H1 (cell line): ENCODE measurements at regions not wholly inside any gene's neighbourhood (a gene's known extent, or its start where the extent isn't known, plus 50 kb on each side); places are given as distances from the start of the nearest gene placed in this dataset.

Experiments used
- CTCF ChIA-PET: fragments of 300-600 bp; sonication (Branson Sonifier 250); formaldehyde crosslinking; loops from one replicate; lab custom pipeline; 2021; ENCODE audit not compliant: partially characterized antibody; lab: Charles Lee
- POLR2A ChIA-PET: fragments of 300-600 bp; sonication (Branson Sonifier 250); formaldehyde crosslinking; loops from one replicate; lab custom pipeline; 2021; ENCODE audit warnings: inconsistent platforms; ENCODE audit not compliant: partially characterized antibody; lab: Charles Lee
- DNase-seq, 2 experiments: peaks; one replicate each; pipeline versions ENCODE4 v3.0.0 to v3.0.0-alpha.2; 2010 to 2022; ENCODE audit warnings: low spot score in 2 of 2, low read depth in 1 of 2, mixed read lengths in 1 of 2
- FAIRE-seq: peaks from 2 replicates; lab custom pipeline; 2011; peaks lifted over from hg19 to GRCh38; lab: Jason Lieb, UNC
- H2AFZ ChIP-seq: 2 replicates; pipeline ENCODE4 v1.8.1; 2012; ENCODE audit warnings: low read length, inconsistent platforms
- H2AK5ac ChIP-seq: 2 replicates; pipeline ENCODE4 v1.6.1; 2013; ENCODE audit warnings: low read depth, low read length
- H2BK120ac ChIP-seq: replicated peaks from 2 replicates; pipeline ENCODE3; 2013; ENCODE audit warnings: low read depth, low read length, inconsistent platforms
- H2BK12ac ChIP-seq: 2 replicates; pipeline ENCODE4 v1.6.1; 2013; ENCODE audit warnings: low read depth, low read length
- H2BK15ac ChIP-seq: 2 replicates; pipeline ENCODE4 v1.6.1; 2013; ENCODE audit warnings: low read length
- H2BK20ac ChIP-seq: 2 replicates; pipeline ENCODE4 v1.6.1; 2013; ENCODE audit warnings: low read length
- H2BK5ac ChIP-seq: 2 replicates; pipeline ENCODE4 v1.6.1; 2013; ENCODE audit warnings: low read depth, low read length
- H3K14ac ChIP-seq: 2 replicates; pipeline ENCODE4 v1.6.1; 2013; ENCODE audit warnings: inconsistent platforms; ENCODE audit not compliant: insufficient read length
- H3K18ac ChIP-seq: 2 replicates; pipeline ENCODE4 v1.6.1; 2013; ENCODE audit warnings: low read length; ENCODE audit errors: extremely low read depth
- H3K23ac ChIP-seq: 2 replicates; pipeline ENCODE4 v1.6.1; 2013; ENCODE audit warnings: inconsistent platforms; ENCODE audit not compliant: insufficient read length
- H3K23me2 ChIP-seq: 2 replicates; pipeline ENCODE4 v1.6.1; 2013; ENCODE audit warnings: low read depth, low read length
- H3K27ac ChIP-seq: 2 replicates; pipeline ENCODE4 v1.6.1; 2011; ENCODE audit warnings: low read depth, low read length, inconsistent platforms
- H3K27me3 ChIP-seq, 4 experiments: replicated peaks in 1 of 4; 1 replicate in 1 of 4; 2 replicates in 3 of 4; pipeline versions ENCODE4 v1.6.1 to v1.8.1; 2011 to 2013; ENCODE audit warnings: low read length in 3 of 4, mild to moderate bottlenecking in 3 of 4, inconsistent platforms in 2 of 4, mixed read lengths in 2 of 4, moderate library complexity in 1 of 4; ENCODE audit not compliant: control insufficient read depth in 3 of 4, insufficient read depth in 3 of 4; ENCODE audit errors: extremely low read depth in 1 of 4
- H3K36me3 ChIP-seq, 4 experiments: 2 replicates each; pipeline versions ENCODE4 v1.6.1 to v1.8.1; 2011 to 2013; ENCODE audit warnings: mild to moderate bottlenecking in 4 of 4, low read length in 3 of 4, moderate library complexity in 2 of 4, control low read depth in 1 of 4, inconsistent platforms in 1 of 4; ENCODE audit not compliant: insufficient read depth in 4 of 4, control insufficient read depth in 2 of 4
- H3K4ac ChIP-seq: replicated peaks from 2 replicates; pipeline ENCODE3; 2013; ENCODE audit warnings: low read length, low read depth, mixed read lengths, inconsistent platforms; ENCODE audit not compliant: insufficient read length
- H3K4me1 ChIP-seq, 4 experiments: replicated peaks in 1 of 4; 1 replicate in 1 of 4; 2 replicates in 3 of 4; pipeline versions ENCODE4 v1.6.1 to v1.8.1; 2011 to 2013; ENCODE audit warnings: low read length in 3 of 4, inconsistent platforms in 2 of 4, mixed read lengths in 1 of 4; ENCODE audit not compliant: insufficient read depth in 4 of 4, control insufficient read depth in 3 of 4
- H3K4me2 ChIP-seq, 2 experiments: 2 replicates each; pipeline versions ENCODE4 v1.6.1 to v1.8.1; 2011 to 2013; ENCODE audit warnings: low read depth in 2 of 2, low read length in 2 of 2, control low read depth in 1 of 2, inconsistent platforms in 1 of 2, mild to moderate bottlenecking in 1 of 2; ENCODE audit not compliant: insufficient read depth in 1 of 2
- H3K4me3 ChIP-seq, 4 experiments: fragments of 200-600, 300-600 bp in 1 of 4; sonication (generic), shearing (Covaris generic), sonication (Bioruptor Twin) in 1 of 4; 2 replicates each; pipeline versions ENCODE4 v1.5.1 to v1.8.1; 2011 to 2016; ENCODE audit warnings: low read length in 4 of 4, low read depth in 3 of 4, control low read depth in 2 of 4, inconsistent platforms in 2 of 4, mild to moderate bottlenecking in 2 of 4, mixed read lengths in 1 of 4, moderate library complexity in 1 of 4; ENCODE audit not compliant: insufficient read depth in 2 of 4; ENCODE audit errors: extremely low read depth in 1 of 4
- H3K56ac ChIP-seq: replicated peaks from 2 replicates; pipeline ENCODE3; 2013; ENCODE audit warnings: low read depth, mild to moderate bottlenecking, mixed read lengths, low read length, inconsistent platforms; ENCODE audit not compliant: insufficient read length
- H3K79me1 ChIP-seq: 2 replicates; pipeline ENCODE4 v1.6.1; 2013; ENCODE audit warnings: low read depth, low read length, control low read depth
- H3K79me2 ChIP-seq, 2 experiments: 2 replicates each; pipeline versions ENCODE4 v1.6.1 to v1.8.1; 2012 to 2013; ENCODE audit warnings: low read length in 2 of 2, mild to moderate bottlenecking in 2 of 2, inconsistent platforms in 1 of 2; ENCODE audit not compliant: insufficient read depth in 2 of 2, control insufficient read depth in 1 of 2
- H3K9ac ChIP-seq, 4 experiments: replicated peaks in 1 of 4; 1 replicate in 1 of 4; 2 replicates in 3 of 4; pipeline versions ENCODE4 v1.6.1 to v1.8.1; 2011 to 2013; ENCODE audit warnings: low read depth in 3 of 4, low read length in 3 of 4, control low read depth in 2 of 4, mild to moderate bottlenecking in 2 of 4, moderate library complexity in 2 of 4, inconsistent platforms in 1 of 4; ENCODE audit errors: extremely low read depth in 1 of 4
- H3K9me3 ChIP-seq, 2 experiments: 2 replicates each; pipeline versions ENCODE4 v1.6.1 to v1.8.1; 2012 to 2013; ENCODE audit warnings: mild to moderate bottlenecking in 2 of 2, moderate library complexity in 2 of 2, control low read depth in 1 of 2, inconsistent platforms in 1 of 2, low read depth in 1 of 2, low read length in 1 of 2, mixed read lengths in 1 of 2; ENCODE audit not compliant: insufficient read depth in 2 of 2
- H4K20me1 ChIP-seq, 2 experiments: replicated peaks in 1 of 2; 2 replicates each; pipeline versions ENCODE3 to v1.8.1; 2011 to 2013; ENCODE audit warnings: inconsistent platforms in 2 of 2, low read length in 2 of 2, mild to moderate bottlenecking in 1 of 2; ENCODE audit not compliant: insufficient read depth in 2 of 2, control insufficient read depth in 1 of 2
- H4K5ac ChIP-seq: 2 replicates; pipeline ENCODE4 v1.6.1; 2013; ENCODE audit warnings: low read length, low read depth, mixed read lengths, inconsistent platforms; ENCODE audit not compliant: insufficient read length
- H4K8ac ChIP-seq: 2 replicates; pipeline ENCODE4 v1.8.0; 2013; ENCODE audit warnings: mild to moderate bottlenecking, moderate library complexity, low read length, inconsistent platforms; ENCODE audit not compliant: insufficient read depth; ENCODE audit errors: extremely low read depth
- H4K91ac ChIP-seq: replicated peaks from 2 replicates; pipeline ENCODE3; 2013; ENCODE audit warnings: low read length, mixed read lengths, inconsistent platforms; ENCODE audit not compliant: insufficient read length
- BRCA1 ChIP-seq: IDR thresholded peaks from 2 replicates; pipeline ENCODE4 v1.6.1; 2012; ENCODE audit warnings: low read depth, low read length, improper control_type of control experiment
- KDM1A ChIP-seq: fragments of 200-600, 300-600 bp; sonication (generic); IDR thresholded peaks from 2 replicates; pipeline ENCODE4 v1.7.1; 2016; ENCODE audit warnings: mild to moderate bottlenecking, low read length, borderline replicate concordance
- KDM4A ChIP-seq: IDR thresholded peaks from one replicate; pipeline ENCODE4 v1.7.1; 2012; ENCODE audit warnings: low read depth, mild to moderate bottlenecking, moderate library complexity, low read length, inconsistent platforms; ENCODE audit not compliant: severe bottlenecking
- NRF1 ChIP-seq: IDR thresholded peaks from 2 replicates; pipeline ENCODE4 v1.6.1; 2011; ENCODE audit warnings: mild to moderate bottlenecking, low read depth, low read length, improper control_type of control experiment
- SIRT6 ChIP-seq: IDR thresholded peaks from one replicate; pipeline ENCODE4 v1.7.1; 2012; ENCODE audit warnings: low read length, inconsistent platforms
- SIX5 ChIP-seq: IDR thresholded peaks from 2 replicates; pipeline ENCODE4 v1.6.1; 2011; ENCODE audit warnings: mild to moderate bottlenecking, low read depth, low read length
- WGBS, 2 experiments: shearing (Covaris generic) in 1 of 2; methylation state at CpG; one replicate each; pipeline versions ENCODE4 v1.1.6 to v1.1.7; 2013 to 2015; ENCODE audit warnings: low lambda C conversion rate in 2 of 2, mixed read lengths in 2 of 2, inconsistent platforms in 1 of 2, low coverage in 1 of 2, missing lambda C conversion rate in 1 of 2; ENCODE audit not compliant: insufficient replicate concordance in 2 of 2, insufficient coverage in 1 of 2, insufficient read length in 1 of 2; ENCODE audit errors: extremely low coverage in 1 of 2, missing lambda C conversion rate in 1 of 2; 5-methylcytosine and 5-hydroxymethylcytosine counted together

DNA sequence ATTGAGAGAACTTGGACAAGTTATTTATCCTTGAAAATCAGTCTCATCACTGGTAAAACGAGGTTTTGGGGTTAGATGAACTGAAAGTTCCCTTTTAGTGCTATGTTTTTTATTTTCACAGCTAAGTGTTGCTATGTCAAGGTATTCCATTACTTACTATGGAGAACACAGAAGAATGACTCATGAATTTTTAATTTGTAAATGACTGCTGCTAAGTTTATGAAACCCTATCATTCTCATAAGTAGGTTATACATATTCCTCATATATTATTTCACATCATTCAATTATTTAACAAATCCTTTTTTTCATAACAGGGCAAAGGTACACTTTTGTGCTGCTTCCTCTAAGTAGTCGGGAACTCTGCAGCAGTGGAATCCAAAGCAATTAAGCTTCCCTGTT, 52.2 kb upstream of the ATP1A1 start:
- H3K79me2 ChIP-seq, result no peaks in the 10 kb centered on the region
- no peak overlapping the region for H2BK20ac ChIP-seq
- no peak overlapping the region for H2AK5ac ChIP-seq
- H3K9me3 ChIP-seq, result no peaks in the 10 kb centered on the region
- H3K4me2 ChIP-seq, result no peak overlapping the region
- no peak for DNase-seq
- H2BK15ac ChIP-seq, result no peak overlapping the region
- no peaks in the 10 kb centered on the region for H3K79me1 ChIP-seq
- no peak overlapping the region for H2BK12ac ChIP-seq
- no peaks in the 10 kb centered on the region for H3K27me3 ChIP-seq
- no peak overlapping the region for H3K4ac ChIP-seq
- H2BK120ac ChIP-seq, result no peak overlapping the region
- no peak overlapping the region for H2AFZ ChIP-seq
- H3K9ac ChIP-seq, result no peak overlapping the region
- H2BK5ac ChIP-seq, result no peak overlapping the region
- no peak overlapping the region for H3K18ac ChIP-seq
- no peak for TF ChIP-seq NRF1
- no peak for TF ChIP-seq KDM4A
- no peak for TF ChIP-seq SIRT6
- no peak for TF ChIP-seq SIX5
- no peak for TF ChIP-seq BRCA1
- TF ChIP-seq KDM1A, result no peak
- CTCF ChIA-PET, result interaction anchor here (1.1 to 1.6 kb wide), 3 partner anchors 9 to 184 kb away, joined by 3 to 4 read pairs (median 3); no protein-coding TSS in a partner anchor
- no peak overlapping the region for H3K14ac ChIP-seq
- no peak overlapping the region for H4K8ac ChIP-seq
- no peak overlapping the region for H3K4me3 ChIP-seq
- H3K56ac ChIP-seq, result no peak overlapping the region
- no peak for FAIRE-seq
- no peak overlapping the region for H4K5ac ChIP-seq
- H4K91ac ChIP-seq, result no peak overlapping the region
- POLR2A ChIA-PET, result no interaction called here
- no peaks in the 10 kb centered on the region for H3K4me1 ChIP-seq
- H4K20me1 ChIP-seq, result no peaks in the 10 kb centered on the region
- no peak overlapping the region for H3K27ac ChIP-seq
- no peaks in the 10 kb centered on the region for H3K23me2 ChIP-seq
- H3K36me3 ChIP-seq, result no peaks in the 10 kb centered on the region
- 74% methylated on average over 2 of the region's 2 CpGs; no CpG with 5 or more reads in 1 of the 2 experiments for WGBS, 2 experiments
- no peak overlapping the region for H3K23ac ChIP-seq
